ENCODE measurements at regions not wholly inside any gene's neighbourhood (a gene's known extent, or its start where the extent isn't known, plus 50 kb on each side); places are given as distances from the start of the nearest gene placed in this dataset.

GRCh38 chr11:134478611-134479010 lies 66.6 kb upstream of the B3GAT1 start:
- 0 out of 5 replicates have a peak, but pooled peaks cover 0 to 6% of the 10 kb centered on the region in 2 experiments for H3K4me1 ChIP-seq (replicated peaks in 1 of 2; ENCODE audit: control insufficient read depth in 2 of 2, insufficient read depth in 2 of 2, low read length in 2 of 2)
- no peak for ATAC-seq
- intact Hi-C loops (cut with micrococcal nuclease), result no loop called here
- H3K27ac ChIP-seq (ENCODE audit: extremely low read depth, low read depth, low read length), result no peak overlapping the region
- H3K27me3 ChIP-seq (ENCODE audit: control insufficient read depth in 2 of 2, insufficient read depth in 2 of 2, low read length in 2 of 2), result peaks cover 4 to 40% of the 10 kb centered on the region in 2 experiments; a peak in 3 of 5 replicates
- DNase-seq (ENCODE audit: extremely low read depth in 1 of 4, low spot score in 3 of 4), result no peak
- H3K9me1 ChIP-seq (ENCODE audit: control insufficient read depth, insufficient read depth, low read length), result no peaks in the 10 kb centered on the region
- no peaks in the 10 kb centered on the region for H3K9me3 ChIP-seq (replicated peaks; ENCODE audit: control insufficient read depth, insufficient read depth, low read depth, low read length)
- ChIA-PET POLR2A (no interaction called here), CTCF (ENCODE audit: low intra/inter-chr PET ratio) (no interaction called here)
- H3K4me2 ChIP-seq (ENCODE audit: insufficient read depth, low read length), result no peak overlapping the region
- in situ Hi-C loops (cut with MboI), result no loop called here
- no peak overlapping the region for H3K9ac ChIP-seq (ENCODE audit: insufficient read depth in 1 of 2, low read depth in 2 of 2, low read length in 2 of 2)
- no TSS peak for BruUV-seq (replicated peaks)
- no peak overlapping the region for H2AFZ ChIP-seq (ENCODE audit: low read depth, low read length)
- FAIRE-seq, result no peak
- H3K36me3 ChIP-seq (ENCODE audit: control insufficient read depth, insufficient read depth, low read length), result no peaks in the 10 kb centered on the region
- TF ChIP-seq L3MBTL2 (IDR thresholded peaks at IDR 0.05), result no peak
- no peak for TF ChIP-seq VEZF1 (CRISPR knock-in tag; IDR thresholded peaks at IDR 0.05)
- TF ChIP-seq RB1 (IDR thresholded peaks at IDR 0.05; ENCODE audit: low read depth), result no peak
- no peak for TF ChIP-seq CAMTA2 (CRISPR knock-in tag; conservative IDR thresholded peaks at IDR 0.05)
- no peak for TF ChIP-seq NCOA1 (IDR thresholded peaks at IDR 0.05; ENCODE audit: low read depth)
- TF ChIP-seq THAP12 (CRISPR knock-in tag; IDR thresholded peaks at IDR 0.05), result no peak
- TF ChIP-seq ZNF740 (CRISPR knock-in tag; IDR thresholded peaks at IDR 0.05), result no peak
- TF ChIP-seq ZNF740 (tag; IDR thresholded peaks at IDR 0.05), result no peak
- no peak for TF ChIP-seq NCOA4 (IDR thresholded peaks at IDR 0.05; ENCODE audit: partially characterized antibody)
- TF ChIP-seq ZNF217 (CRISPR knock-in tag; IDR thresholded peaks at IDR 0.05), result no peak
- TF ChIP-seq FOXJ3 (CRISPR knock-in tag; IDR thresholded peaks at IDR 0.05), result no peak
- no peak for TF ChIP-seq PREB (CRISPR knock-in tag; IDR thresholded peaks at IDR 0.05)
- no peak for TF ChIP-seq SRF (CRISPR knock-in tag; IDR thresholded peaks at IDR 0.05)
- no peak for TF ChIP-seq ZNF143 (CRISPR knock-in tag; IDR thresholded peaks at IDR 0.05)
- H3K79me2 ChIP-seq (ENCODE audit: control insufficient read depth, insufficient read depth, low read length), result no peaks in the 10 kb centered on the region
- WGBS (ENCODE audit: insufficient coverage, low coverage, missing lambda C conversion rate), result 0% methylated on average over 2 of the region's 2 CpGs
- no peaks in the 10 kb centered on the region for H4K20me1 ChIP-seq (replicated peaks; ENCODE audit: control insufficient read depth, insufficient read depth, low read length)
- H3K4me3 ChIP-seq, result no peak overlapping the region
